ENCODE measurements at regions not wholly inside any gene's neighbourhood (a gene's known extent, or its start where the extent isn't known, plus 50 kb on each side); places are given as distances from the start of the nearest gene placed in this dataset.

GRCh38 chr2:146868051-146868450, 976.8 kb upstream of the ACVR2A start:
- Histone ChIP-seq H3K36me3 (ENCODE audit: control insufficient read depth in 4 of 4, insufficient read depth in 4 of 4, low read length in 3 of 4) (no peaks in the 10 kb centered on the region), H3K9me3 (ENCODE audit: control extremely low read depth in 1 of 5, control insufficient read depth in 4 of 5, insufficient read depth in 2 of 5, low read depth in 1 of 5, low read length in 4 of 5) (peaks cover 0 to 3% (median 0%) of the 10 kb centered on the region in 5 experiments), H3K27ac (ENCODE audit: insufficient read depth in 1 of 2, low read depth in 1 of 2, low read length in 2 of 2, poor library complexity in 1 of 2, severe bottlenecking in 2 of 2) (no peak overlapping the region), H3K4me1 (ENCODE audit: control extremely low read depth in 1 of 4, control insufficient read depth in 4 of 4, insufficient read depth in 4 of 4, low read length in 3 of 4) (no peaks in the 10 kb centered on the region), H3K27me3 (replicated peaks in 2 of 5; ENCODE audit: control insufficient read depth in 4 of 5, insufficient read depth in 5 of 5, low read length in 4 of 5) (no peaks in the 10 kb centered on the region), H3K4me3 (ENCODE audit: control insufficient read depth in 1 of 7, extremely low read depth in 1 of 7, insufficient read depth in 4 of 7, low read depth in 2 of 7, low read length in 6 of 7) (no peak overlapping the region)
- DNase-seq = no peak
- POLR2A ChIA-PET = no interaction called here
- CTCF ChIA-PET = no interaction called here

- POLR2A ChIA-PET = no interaction called here
- CTCF ChIA-PET = no interaction called here
- Histone ChIP-seq H3K27me3 (replicated peaks in 2 of 5; ENCODE audit: control insufficient read depth in 4 of 5, insufficient read depth in 5 of 5, low read length in 4 of 5) (no peaks in the 10 kb centered on the region), H3K4me1 (ENCODE audit: control extremely low read depth in 1 of 4, control insufficient read depth in 4 of 4, insufficient read depth in 4 of 4, low read length in 3 of 4) (no peaks in the 10 kb centered on the region), H3K9me3 (ENCODE audit: control extremely low read depth in 1 of 5, control insufficient read depth in 4 of 5, insufficient read depth in 2 of 5, low read depth in 1 of 5, low read length in 4 of 5) (peaks cover 0 to 3% (median 0%) of the 10 kb centered on the region in 5 experiments), H3K4me3 (ENCODE audit: control insufficient read depth in 1 of 7, extremely low read depth in 1 of 7, insufficient read depth in 4 of 7, low read depth in 2 of 7, low read length in 6 of 7) (no peak overlapping the region), H3K36me3 (ENCODE audit: control insufficient read depth in 4 of 4, insufficient read depth in 4 of 4, low read length in 3 of 4) (no peaks in the 10 kb centered on the region), H3K27ac (ENCODE audit: insufficient read depth in 1 of 2, low read depth in 1 of 2, low read length in 2 of 2, poor library complexity in 1 of 2, severe bottlenecking in 2 of 2) (no peak overlapping the region)
- DNase-seq = no peak
- WGBS (ENCODE audit: insufficient coverage) = 98% methylated on average over 5 of the region's 5 CpGs
Measured at GRCh38 chr2:146867477-146867986, 977.3 kb upstream of the ACVR2A start.

GRCh38 chr2:146853741-146854444, 990.9 kb upstream of the ACVR2A start:
- WGBS (ENCODE audit: insufficient coverage) = 93% methylated on average over 2 of the region's 2 CpGs
- POLR2A ChIA-PET = no interaction called here
- H3K27ac ChIP-seq (ENCODE audit: insufficient read depth in 1 of 2, low read depth in 1 of 2, low read length in 2 of 2, poor library complexity in 1 of 2, severe bottlenecking in 2 of 2) = no peak overlapping the region
- no peak overlapping the region for H3K4me3 ChIP-seq (ENCODE audit: control insufficient read depth in 1 of 7, extremely low read depth in 1 of 7, insufficient read depth in 4 of 7, low read depth in 2 of 7, low read length in 6 of 7)
- no peaks in the 10 kb centered on the region for H3K9me3 ChIP-seq (ENCODE audit: control extremely low read depth in 1 of 5, control insufficient read depth in 4 of 5, insufficient read depth in 2 of 5, low read depth in 1 of 5, low read length in 4 of 5)
- CTCF ChIA-PET = no interaction called here
- H3K36me3 ChIP-seq (ENCODE audit: control insufficient read depth in 4 of 4, insufficient read depth in 4 of 4, low read length in 3 of 4) = no peaks in the 10 kb centered on the region
- no peak for DNase-seq
- no peaks in the 10 kb centered on the region for H3K4me1 ChIP-seq (ENCODE audit: control extremely low read depth in 1 of 4, control insufficient read depth in 4 of 4, insufficient read depth in 4 of 4, low read length in 3 of 4)
- no peaks in the 10 kb centered on the region for H3K27me3 ChIP-seq (replicated peaks in 2 of 5; ENCODE audit: control insufficient read depth in 4 of 5, insufficient read depth in 5 of 5, low read length in 4 of 5)

- H3K27me3 ChIP-seq (replicated peaks in 2 of 5; ENCODE audit: control insufficient read depth in 4 of 5, insufficient read depth in 5 of 5, low read length in 4 of 5) = no peaks in the 10 kb centered on the region
- CTCF ChIA-PET = no interaction called here
- H3K4me3 ChIP-seq (ENCODE audit: control insufficient read depth in 1 of 7, extremely low read depth in 1 of 7, insufficient read depth in 4 of 7, low read depth in 2 of 7, low read length in 6 of 7) = no peak overlapping the region
- no peak overlapping the region for H3K27ac ChIP-seq (ENCODE audit: insufficient read depth in 1 of 2, low read depth in 1 of 2, low read length in 2 of 2, poor library complexity in 1 of 2, severe bottlenecking in 2 of 2)
- WGBS (ENCODE audit: insufficient coverage) = 100% methylated on average over 1 of the region's 1 CpG
- no peaks in the 10 kb centered on the region for H3K4me1 ChIP-seq (ENCODE audit: control extremely low read depth in 1 of 4, control insufficient read depth in 4 of 4, insufficient read depth in 4 of 4, low read length in 3 of 4)
- POLR2A ChIA-PET = no interaction called here
- no peak for DNase-seq
- no peaks in the 10 kb centered on the region for H3K9me3 ChIP-seq (ENCODE audit: control extremely low read depth in 1 of 5, control insufficient read depth in 4 of 5, insufficient read depth in 2 of 5, low read depth in 1 of 5, low read length in 4 of 5)
- H3K36me3 ChIP-seq (ENCODE audit: control insufficient read depth in 4 of 4, insufficient read depth in 4 of 4, low read length in 3 of 4) = no peaks in the 10 kb centered on the region
Measured at GRCh38 chr2:146852661-146853060, 992.2 kb upstream of the ACVR2A start.

- Histone ChIP-seq H3K27ac (ENCODE audit: insufficient read depth in 1 of 2, low read depth in 1 of 2, low read length in 2 of 2, poor library complexity in 1 of 2, severe bottlenecking in 2 of 2) (no peak overlapping the region), H3K27me3 (replicated peaks in 2 of 5; ENCODE audit: control insufficient read depth in 4 of 5, insufficient read depth in 5 of 5, low read length in 4 of 5) (no peaks in the 10 kb centered on the region), H3K4me1 (ENCODE audit: control extremely low read depth in 1 of 4, control insufficient read depth in 4 of 4, insufficient read depth in 4 of 4, low read length in 3 of 4) (no peaks in the 10 kb centered on the region), H3K4me3 (ENCODE audit: control insufficient read depth in 1 of 7, extremely low read depth in 1 of 7, insufficient read depth in 4 of 7, low read depth in 2 of 7, low read length in 6 of 7) (no peak overlapping the region), H3K36me3 (ENCODE audit: control insufficient read depth in 4 of 4, insufficient read depth in 4 of 4, low read length in 3 of 4) (no peaks in the 10 kb centered on the region), H3K9me3 (ENCODE audit: control extremely low read depth in 1 of 5, control insufficient read depth in 4 of 5, insufficient read depth in 2 of 5, low read depth in 1 of 5, low read length in 4 of 5) (no peaks in the 10 kb centered on the region)
- DNase-seq = no peak
- CTCF ChIA-PET = no interaction called here
- WGBS (ENCODE audit: insufficient coverage) = 100% methylated on average over 1 of the region's 3 CpGs
- POLR2A ChIA-PET = no interaction called here
Measured at GRCh38 chr2:146850746-146851145, 994.1 kb upstream of the ACVR2A start.

- CTCF ChIA-PET = no interaction called here
- DNase-seq = no peak
Measured at GRCh38 chr2:146847846-146848245, 997.0 kb upstream of the ACVR2A start.

GRCh38 chr2:146844226-146844990, 1000.4 kb upstream of the ACVR2A start:
- Histone ChIP-seq H3K9me3 (ENCODE audit: control extremely low read depth in 1 of 5, control insufficient read depth in 4 of 5, insufficient read depth in 2 of 5, low read depth in 1 of 5, low read length in 4 of 5) (no peaks in the 10 kb centered on the region), H3K4me3 (ENCODE audit: control insufficient read depth in 1 of 7, extremely low read depth in 1 of 7, insufficient read depth in 4 of 7, low read depth in 2 of 7, low read length in 6 of 7) (no peak overlapping the region), H3K36me3 (ENCODE audit: control insufficient read depth in 4 of 4, insufficient read depth in 4 of 4, low read length in 3 of 4) (no peaks in the 10 kb centered on the region), H3K27ac (ENCODE audit: insufficient read depth in 1 of 2, low read depth in 1 of 2, low read length in 2 of 2, poor library complexity in 1 of 2, severe bottlenecking in 2 of 2) (no peak overlapping the region), H3K4me1 (ENCODE audit: control extremely low read depth in 1 of 4, control insufficient read depth in 4 of 4, insufficient read depth in 4 of 4, low read length in 3 of 4) (no peaks in the 10 kb centered on the region), H3K27me3 (replicated peaks in 2 of 5; ENCODE audit: control insufficient read depth in 4 of 5, insufficient read depth in 5 of 5, low read length in 4 of 5) (no peaks in the 10 kb centered on the region)
- DNase-seq = no peak
- 65% methylated on average over 3 of the region's 6 CpGs for whole genome bisulfite sequencing (ENCODE audit: insufficient coverage)
- CTCF ChIA-PET = no interaction called here
- POLR2A ChIA-PET = no interaction called here

More at GRCh38 chr2:146847846-146848245, 997.0 kb upstream of the ACVR2A start:
- no peaks in the 10 kb centered on the region for H3K9me3 ChIP-seq (ENCODE audit: control extremely low read depth in 1 of 5, control insufficient read depth in 4 of 5, insufficient read depth in 2 of 5, low read depth in 1 of 5, low read length in 4 of 5)
- H3K36me3 ChIP-seq (ENCODE audit: control insufficient read depth in 4 of 4, insufficient read depth in 4 of 4, low read length in 3 of 4) = no peaks in the 10 kb centered on the region
- no peaks in the 10 kb centered on the region for H3K27me3 ChIP-seq (replicated peaks in 2 of 5; ENCODE audit: control insufficient read depth in 4 of 5, insufficient read depth in 5 of 5, low read length in 4 of 5)
- H3K4me3 ChIP-seq (ENCODE audit: control insufficient read depth in 1 of 7, extremely low read depth in 1 of 7, insufficient read depth in 4 of 7, low read depth in 2 of 7, low read length in 6 of 7) = no peak overlapping the region
- no peaks in the 10 kb centered on the region for H3K4me1 ChIP-seq (ENCODE audit: control extremely low read depth in 1 of 4, control insufficient read depth in 4 of 4, insufficient read depth in 4 of 4, low read length in 3 of 4)
- POLR2A ChIA-PET = no interaction called here
- H3K27ac ChIP-seq (ENCODE audit: insufficient read depth in 1 of 2, low read depth in 1 of 2, low read length in 2 of 2, poor library complexity in 1 of 2, severe bottlenecking in 2 of 2) = no peak overlapping the region

All from common myeloid progenitor, CD34-positive (primary cell).